ENCODE measurements at regions not wholly inside any gene's neighbourhood (a gene's known extent, or its start where the extent isn't known, plus 50 kb on each side); places are given as distances from the start of the nearest gene placed in this dataset.
A peak's percentile ranks its signal among the peaks of the same experiment; 100 is the strongest.

GRCh38 chr2:165033402-165033801 is 78.1 kb upstream of the SLC38A11 start:
- DNase-seq, result no peak

- no peak for DNase-seq
Measured at GRCh38 chr2:165032559-165032958, 77.2 kb upstream of the SLC38A11 start.

GRCh38 chr2:165024199-165024598 is 68.9 kb upstream of the SLC38A11 start:
- DNase-seq, result no peak

- no peak for DNase-seq
Measured at GRCh38 chr2:165022781-165023180, 67.5 kb upstream of the SLC38A11 start.

- no peak for DNase-seq
Measured at GRCh38 chr2:165017966-165018596, 62.8 kb upstream of the SLC38A11 start.

- peak; percentile 42 for DNase-seq
Measured at GRCh38 chr2:165016772-165017411, 61.6 kb upstream of the SLC38A11 start.

- peak; percentile 71 for DNase-seq
Measured at GRCh38 chr2:165015052-165015642, 59.8 kb upstream of the SLC38A11 start.

GRCh38 chr2:165013944-165014619 is 58.8 kb upstream of the SLC38A11 start:
- DNase-seq, result no peak

- DNase-seq, result no peak
Measured at GRCh38 chr2:165011199-165011598, 55.9 kb upstream of the SLC38A11 start.

GRCh38 chr2:165010556-165010955 is 55.2 kb upstream of the SLC38A11 start:
- no peak for DNase-seq

GRCh38 chr2:165009466-165009865 is 54.1 kb upstream of the SLC38A11 start:
- DNase-seq, result no peak

GRCh38 chr2:165008730-165009315 is 53.5 kb upstream of the SLC38A11 start:
- DNase-seq, result no peak

- no peak for DNase-seq
Measured at GRCh38 chr2:165007161-165007744, 51.9 kb upstream of the SLC38A11 start.
